ENCODE measurements at regions not wholly inside any gene's neighbourhood (a gene's known extent, or its start where the extent isn't known, plus 50 kb on each side); places are given as distances from the start of the nearest gene placed in this dataset.
A peak's percentile ranks its signal among the peaks of the same experiment; 100 is the strongest.

DNA sequence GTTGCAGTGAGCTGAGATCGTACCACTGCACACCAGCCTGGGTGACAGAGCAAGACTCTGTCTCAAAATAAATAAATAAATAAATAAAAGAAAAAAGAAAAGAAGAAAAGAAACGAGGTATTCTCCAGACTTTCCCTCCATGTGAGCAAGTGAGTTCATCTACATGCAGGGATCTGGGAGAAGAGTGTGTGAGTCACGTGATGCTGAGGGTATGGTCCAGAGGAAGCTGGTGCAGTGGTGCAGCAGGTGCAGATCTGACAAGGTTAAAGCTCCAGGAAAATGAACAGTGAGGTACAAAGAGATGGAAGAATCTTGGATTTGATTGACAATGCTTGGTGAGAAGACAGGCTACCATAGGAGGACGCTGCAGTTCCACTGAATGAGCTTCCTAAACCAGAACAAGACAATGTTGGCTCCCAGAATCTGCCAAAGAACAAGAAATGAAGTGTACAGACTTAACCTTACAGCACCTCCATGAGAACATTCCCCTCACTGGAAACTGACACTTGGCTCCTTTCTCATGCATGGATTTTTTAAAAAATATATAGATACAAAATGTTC lies 79.5 kb upstream of the BTBD3 start:
- Histone ChIP-seq H3K27me3 (ENCODE audit: insufficient read depth, low read length, poor library complexity, severe bottlenecking) (no peaks in the 10 kb centered on the region), H3K4me2 (ENCODE audit: low read depth, low read length, poor library complexity, severe bottlenecking) (no peak overlapping the region), H3K9ac (ENCODE audit: low read depth, low read length, poor library complexity, severe bottlenecking) (no peak overlapping the region), H3F3A (ENCODE audit: low read depth) (no peaks in the 10 kb centered on the region), H3K9me2 (replicated peaks; ENCODE audit: low read depth, low read length) (no peaks in the 10 kb centered on the region), H3K9me3 (ENCODE audit: insufficient read depth, low read depth, low read length) (no peaks in the 10 kb centered on the region), H4K20me1 (ENCODE audit: insufficient read depth, low read length, poor library complexity, severe bottlenecking) (no peaks in the 10 kb centered on the region), H3K4me3 (ENCODE audit: low read length, poor library complexity, severe bottlenecking) (no peak overlapping the region), H3K36me3 (ENCODE audit: insufficient read depth, low read length) (no peaks in the 10 kb centered on the region), H3K4me1 (ENCODE audit: insufficient read depth, low read length, poor library complexity, severe bottlenecking) (no peaks in the 10 kb centered on the region), H2AFZ (ENCODE audit: low read length) (no peak overlapping the region), H3K79me2 (ENCODE audit: insufficient read depth, low read length) (no peaks in the 10 kb centered on the region)
- TF ChIP-seq EZH2phosphoT487 (IDR thresholded peaks at IDR 0.05; ENCODE audit: borderline replicate concordance) = no peak
- TF ChIP-seq, protein P1, sequence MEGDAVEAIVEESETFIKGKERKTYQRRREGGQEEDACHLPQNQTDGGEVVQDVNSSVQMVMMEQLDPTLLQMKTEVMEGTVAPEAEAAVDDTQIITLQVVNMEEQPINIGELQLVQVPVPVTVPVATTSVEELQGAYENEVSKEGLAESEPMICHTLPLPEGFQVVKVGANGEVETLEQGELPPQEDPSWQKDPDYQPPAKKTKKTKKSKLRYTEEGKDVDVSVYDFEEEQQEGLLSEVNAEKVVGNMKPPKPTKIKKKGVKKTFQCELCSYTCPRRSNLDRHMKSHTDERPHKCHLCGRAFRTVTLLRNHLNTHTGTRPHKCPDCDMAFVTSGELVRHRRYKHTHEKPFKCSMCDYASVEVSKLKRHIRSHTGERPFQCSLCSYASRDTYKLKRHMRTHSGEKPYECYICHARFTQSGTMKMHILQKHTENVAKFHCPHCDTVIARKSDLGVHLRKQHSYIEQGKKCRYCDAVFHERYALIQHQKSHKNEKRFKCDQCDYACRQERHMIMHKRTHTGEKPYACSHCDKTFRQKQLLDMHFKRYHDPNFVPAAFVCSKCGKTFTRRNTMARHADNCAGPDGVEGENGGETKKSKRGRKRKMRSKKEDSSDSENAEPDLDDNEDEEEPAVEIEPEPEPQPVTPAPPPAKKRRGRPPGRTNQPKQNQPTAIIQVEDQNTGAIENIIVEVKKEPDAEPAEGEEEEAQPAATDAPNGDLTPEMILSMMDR (conservative IDR thresholded peaks at IDR 0.05; ENCODE audit: low read length) = peak; percentile 13; the same call in 1 of the 2 replicates

DNA sequence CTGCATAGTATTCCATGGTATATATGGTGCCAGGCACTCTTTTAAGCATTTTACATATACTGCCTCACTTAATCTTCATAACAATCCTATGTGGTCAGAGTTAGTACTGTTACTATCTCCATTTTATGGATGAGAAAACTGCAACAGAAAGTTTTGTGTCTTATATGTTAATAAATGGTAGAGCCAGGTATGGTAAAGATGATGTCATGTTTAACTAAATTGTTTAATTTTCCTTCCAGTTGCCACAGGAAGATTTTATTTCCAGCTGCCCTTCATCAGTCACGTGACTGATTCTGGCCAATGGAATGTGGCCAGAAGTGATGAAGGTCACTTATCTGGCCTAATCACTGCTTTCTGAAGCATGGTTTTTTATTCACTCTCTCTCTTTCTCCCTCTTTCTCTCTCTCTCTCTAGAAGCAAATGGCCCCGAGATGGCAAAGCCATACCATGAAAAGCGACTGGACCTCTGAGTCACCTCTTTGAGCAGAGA lies 75.7 kb upstream of the BTBD3 start:
- Histone ChIP-seq H3K27me3 (ENCODE audit: insufficient read depth, low read length, poor library complexity, severe bottlenecking) (no peaks in the 10 kb centered on the region), H3K4me2 (ENCODE audit: low read depth, low read length, poor library complexity, severe bottlenecking) (no peak overlapping the region), H3K79me2 (ENCODE audit: insufficient read depth, low read length) (no peaks in the 10 kb centered on the region), H3K9ac (ENCODE audit: low read depth, low read length, poor library complexity, severe bottlenecking) (no peak overlapping the region), H4K20me1 (ENCODE audit: insufficient read depth, low read length, poor library complexity, severe bottlenecking) (no peaks in the 10 kb centered on the region), H3K36me3 (ENCODE audit: insufficient read depth, low read length) (no peaks in the 10 kb centered on the region), H3F3A (ENCODE audit: low read depth) (no peaks in the 10 kb centered on the region), H3K9me3 (ENCODE audit: insufficient read depth, low read depth, low read length) (no peaks in the 10 kb centered on the region), H3K4me1 (ENCODE audit: insufficient read depth, low read length, poor library complexity, severe bottlenecking) (no peaks in the 10 kb centered on the region), H2AFZ (ENCODE audit: low read length) (no peak overlapping the region), H3K9me2 (replicated peaks; ENCODE audit: low read depth, low read length) (no peaks in the 10 kb centered on the region), H3K4me3 (ENCODE audit: low read length, poor library complexity, severe bottlenecking) (no peak overlapping the region)
- TF ChIP-seq EZH2phosphoT487 (IDR thresholded peaks at IDR 0.05; ENCODE audit: borderline replicate concordance) = no peak
- TF ChIP-seq, protein P1 (conservative IDR thresholded peaks at IDR 0.05; ENCODE audit: low read length) = no peak

DNA sequence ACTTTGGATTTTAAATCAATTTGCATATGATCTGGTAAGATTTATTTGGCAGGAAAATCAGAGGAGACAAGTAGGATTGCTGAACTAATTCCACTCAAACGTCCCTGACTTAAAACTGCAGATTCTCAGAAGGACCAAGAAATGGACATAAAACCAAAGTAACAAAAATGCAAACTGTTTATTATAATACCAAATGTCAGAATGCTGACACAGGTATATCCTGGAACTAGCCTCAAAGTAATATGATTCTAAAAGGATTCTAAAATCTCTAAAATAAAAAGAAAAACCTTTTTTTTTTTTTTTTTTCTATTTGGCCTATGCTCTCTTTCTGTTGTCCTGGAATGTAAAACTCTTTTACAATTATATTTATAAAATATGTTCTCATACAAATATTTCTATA lies 74.4 kb upstream of the BTBD3 start:
- H3K4me3 ChIP-seq (ENCODE audit: low read length, poor library complexity, severe bottlenecking) = no peak overlapping the region
- H2AFZ ChIP-seq (ENCODE audit: low read length) = no peak overlapping the region
- H3K79me2 ChIP-seq (ENCODE audit: insufficient read depth, low read length) = no peaks in the 10 kb centered on the region
- no peaks in the 10 kb centered on the region for H3K27me3 ChIP-seq (ENCODE audit: insufficient read depth, low read length, poor library complexity, severe bottlenecking)
- H3F3A ChIP-seq (ENCODE audit: low read depth) = no peaks in the 10 kb centered on the region
- H3K4me2 ChIP-seq (ENCODE audit: low read depth, low read length, poor library complexity, severe bottlenecking) = no peak overlapping the region
- H3K36me3 ChIP-seq (ENCODE audit: insufficient read depth, low read length) = no peaks in the 10 kb centered on the region
- no peaks in the 10 kb centered on the region for H3K9me2 ChIP-seq (replicated peaks; ENCODE audit: low read depth, low read length)
- TF ChIP-seq EZH2phosphoT487 (IDR thresholded peaks at IDR 0.05; ENCODE audit: borderline replicate concordance) = no peak
- TF ChIP-seq, protein P1 (conservative IDR thresholded peaks at IDR 0.05; ENCODE audit: low read length) = no peak
- no peak overlapping the region for H3K9ac ChIP-seq (ENCODE audit: low read depth, low read length, poor library complexity, severe bottlenecking)
- no peaks in the 10 kb centered on the region for H3K9me3 ChIP-seq (ENCODE audit: insufficient read depth, low read depth, low read length)
- H4K20me1 ChIP-seq (ENCODE audit: insufficient read depth, low read length, poor library complexity, severe bottlenecking) = no peaks in the 10 kb centered on the region
- H3K4me1 ChIP-seq (ENCODE audit: insufficient read depth, low read length, poor library complexity, severe bottlenecking) = no peaks in the 10 kb centered on the region
